Thoracic aorta (tissue), 2 donors: ENCODE measurements at regions not wholly inside any gene's neighbourhood (a gene's known extent, or its start where the extent isn't known, plus 50 kb on each side); places are given as distances from the start of the nearest gene placed in this dataset.

ENCODE experiments used
- ATAC-seq: fragments of 150-250 bp; one replicate; pipeline ENCODE4 v1.8.0; 2017; ENCODE audit warnings: low read depth; ENCODE audit not compliant: insufficient number of reproducible peaks, low FRiP score
- DNase-seq: peaks from one replicate; pipeline ENCODE4 v3.0.0-alpha.2; 2020; ENCODE audit warnings: low spot score
- H3K27ac ChIP-seq, 2 donors: fragments of 200-600 bp; sonication (generic); 1 replicate in 1 of 2; 2 replicates in 1 of 2; pipeline ENCODE4 v1.5.1; 2016; ENCODE audit warnings: mild to moderate bottlenecking in 2 of 2, moderate library complexity in 2 of 2
- H3K27me3 ChIP-seq: fragments of 200-600 bp; sonication (generic); replicated peaks from 2 replicates; pipeline ENCODE4 v1.6.0; 2016; ENCODE audit warnings: mild to moderate bottlenecking; ENCODE audit not compliant: insufficient read depth
- H3K36me3 ChIP-seq: fragments of 200-600 bp; sonication (generic); one replicate; pipeline ENCODE4 v1.5.1; 2016
- H3K4me1 ChIP-seq, 2 donors: fragments of 200-600 bp; sonication (generic); 1 replicate in 1 of 2; 2 replicates in 1 of 2; pipeline versions ENCODE4 v1.5.1 to v1.6.0; 2016; ENCODE audit warnings: low read depth in 2 of 2, mild to moderate bottlenecking in 1 of 2; ENCODE audit not compliant: control insufficient read depth in 1 of 2
- H3K4me3 ChIP-seq: fragments of 200-600 bp; sonication (generic); 2 replicates; pipeline ENCODE4 v1.5.1; 2016; ENCODE audit warnings: mild to moderate bottlenecking
- H3K9me3 ChIP-seq: fragments of 200-600 bp; sonication (generic); 2 replicates; pipeline ENCODE4 v1.5.1; 2016
- CTCF ChIP-seq: fragments of 200-600 bp; sonication (generic); IDR thresholded peaks from one replicate; pipeline ENCODE4 v1.5.1; 2019; ENCODE audit warnings: antibody characterized with exemption

DNA sequence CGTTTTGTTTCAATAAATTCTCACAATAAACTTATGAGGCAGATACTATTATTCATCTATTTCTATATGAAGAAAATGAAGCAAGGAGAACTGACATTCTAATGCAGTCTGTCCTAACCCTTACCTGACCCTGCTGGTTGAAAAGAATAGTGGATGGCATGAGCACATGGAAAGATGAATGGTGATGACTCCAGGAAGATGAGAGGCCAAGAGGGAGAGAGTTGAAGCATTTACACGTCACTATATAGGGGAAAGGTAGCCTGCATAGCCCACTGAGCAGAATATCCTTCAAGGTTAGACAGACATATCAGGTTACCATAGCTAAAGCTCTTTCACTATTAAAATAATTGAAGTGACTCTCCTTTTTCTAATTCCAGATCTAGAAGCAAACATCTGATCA lies 163.9 kb upstream of the CDK1 start:
- Histone ChIP-seq H3K4me3 (no peak overlapping the region), H3K9me3 (no peaks in the 10 kb centered on the region), H3K4me1 (no peaks in the 10 kb centered on the region), H3K27ac (no peak overlapping the region), H3K36me3 (no peaks in the 10 kb centered on the region), H3K27me3 (no peaks in the 10 kb centered on the region)
- DNase-seq (no peak), ATAC-seq (no peak)
- no peak for TF ChIP-seq CTCF

GRCh38 chr10:60613434-60613833 lies 164.8 kb upstream of the CDK1 start:
- H3K9me3 ChIP-seq = no peaks in the 10 kb centered on the region
- ATAC-seq (no peak), DNase-seq (no peak)
- no peaks in the 10 kb centered on the region for H3K27me3 ChIP-seq
- no peak overlapping the region for H3K4me3 ChIP-seq
- H3K27ac ChIP-seq = no peak overlapping the region
- TF ChIP-seq CTCF = no peak
- H3K36me3 ChIP-seq = no peaks in the 10 kb centered on the region
- H3K4me1 ChIP-seq = no peaks in the 10 kb centered on the region

GRCh38 chr10:60611291-60611747 lies 167.0 kb upstream of the CDK1 start:
- ATAC-seq (no peak), DNase-seq (no peak)
- Histone ChIP-seq H3K9me3 (no peaks in the 10 kb centered on the region), H3K27ac (no peak overlapping the region), H3K27me3 (no peaks in the 10 kb centered on the region), H3K36me3 (no peaks in the 10 kb centered on the region), H3K4me1 (no peaks in the 10 kb centered on the region), H3K4me3 (no peak overlapping the region)
- no peak for TF ChIP-seq CTCF

DNA sequence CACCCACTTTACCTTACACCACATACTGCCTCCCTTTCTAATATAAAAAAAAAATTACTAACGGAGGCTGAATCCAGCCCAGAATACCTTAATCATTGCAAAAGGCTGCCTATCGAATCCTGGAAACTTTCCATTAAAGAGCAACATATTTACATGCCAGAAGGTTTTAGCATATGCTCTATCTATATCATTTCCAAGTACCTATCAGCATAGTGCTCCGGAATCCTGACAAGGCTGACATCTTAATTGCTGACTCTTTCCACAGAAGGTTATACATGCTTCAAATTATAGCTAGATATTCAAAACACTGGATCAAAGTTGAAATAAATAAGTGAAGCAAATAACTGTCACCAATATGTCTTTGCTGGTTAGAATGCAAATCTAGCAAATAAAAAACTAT lies 170.9 kb upstream of the CDK1 start:
- Histone ChIP-seq H3K4me1 (no peaks in the 10 kb centered on the region), H3K27me3 (no peaks in the 10 kb centered on the region), H3K36me3 (no peaks in the 10 kb centered on the region), H3K9me3 (no peaks in the 10 kb centered on the region), H3K27ac (no peak overlapping the region), H3K4me3 (no peak overlapping the region)
- ATAC-seq (no peak), DNase-seq (no peak)
- no peak for TF ChIP-seq CTCF

GRCh38 chr10:60606343-60607080 lies 171.8 kb upstream of the CDK1 start:
- no peaks in the 10 kb centered on the region for H3K4me1 ChIP-seq
- ATAC-seq = no peak
- no peak overlapping the region for H3K4me3 ChIP-seq
- no peak for TF ChIP-seq CTCF
- no peaks in the 10 kb centered on the region for H3K27me3 ChIP-seq
- H3K36me3 ChIP-seq = no peaks in the 10 kb centered on the region
- no peak overlapping the region for H3K27ac ChIP-seq
- DNase-seq = no peak
- no peaks in the 10 kb centered on the region for H3K9me3 ChIP-seq
